K562 (cell line): ENCODE measurements at regions not wholly inside any gene's neighbourhood (a gene's known extent, or its start where the extent isn't known, plus 50 kb on each side); places are given as distances from the start of the nearest gene placed in this dataset.

Source experiments
- ATAC-seq: fragments of 200-7000 bp; cut with Tn5 transposase; 3 replicates; pipeline ENCODE4 v1.9.1; 2020; ENCODE audit warnings: moderate library complexity
- BruUV-seq: library from RNA; stranded (reverse); fragments of 400-500 nt; replicated peaks from 2 replicates; lab custom pipeline; 2021; lab: Mats Ljungman, UMichigan
- CTCF ChIA-PET: fragments of 300-600 bp; formaldehyde crosslinking; extraction: SDS; loops from one replicate; lab custom pipeline; 2021; ENCODE audit warnings: low intra/inter-chr PET ratio; lab: Yijun Ruan, JAX
- POLR2A ChIA-PET: fragments of 300-600, 350-650 bp; sonication (Branson Sonifier 250); formaldehyde crosslinking; extraction: SDS; loops from one replicate; lab custom pipeline; 2021; ENCODE audit warnings: antibody characterized with exemption, inconsistent platforms; lab: Yijun Ruan, JAX
- DNase-seq, 4 experiments: peaks; one replicate each; pipeline versions ENCODE4 v3.0.0 to v3.0.0-alpha.2; 2011 to 2018; ENCODE audit warnings: low spot score in 3 of 4, mixed read lengths in 3 of 4; ENCODE audit errors: extremely low read depth in 1 of 4
- FAIRE-seq: peaks from 2 replicates; lab custom pipeline; 2011; peaks lifted over from hg19 to GRCh38; lab: Jason Lieb, UNC
- H2AFZ ChIP-seq: 2 replicates; pipeline ENCODE4 v1.6.0; 2011; ENCODE audit warnings: low read depth, low read length, control low read depth, inconsistent platforms
- H3K27ac ChIP-seq: fragments of 200-600 bp; 3 replicates; pipeline ENCODE4 v1.8.0; 2011; ENCODE audit warnings: low read depth, mild to moderate bottlenecking, control low read depth, inconsistent platforms, low read length, moderate library complexity, mixed read lengths; ENCODE audit errors: extremely low read depth
- H3K27me3 ChIP-seq, 2 experiments: fragments of 300-600 bp in 1 of 2; 2 replicates in 1 of 2; 3 replicates in 1 of 2; pipeline versions ENCODE4 v1.6.0 to v1.8.0; 2011; ENCODE audit warnings: inconsistent platforms in 2 of 2, low read length in 2 of 2, mild to moderate bottlenecking in 1 of 2, mixed read lengths in 1 of 2, moderate library complexity in 1 of 2; ENCODE audit not compliant: control insufficient read depth in 2 of 2, insufficient read depth in 2 of 2
- H3K36me3 ChIP-seq: fragments of 300-600 bp; 3 replicates; pipeline ENCODE4 v1.8.0; 2011; ENCODE audit warnings: mild to moderate bottlenecking, low read length, inconsistent platforms; ENCODE audit not compliant: control insufficient read depth, insufficient read depth
- H3K4me1 ChIP-seq, 2 experiments: fragments of 200-600 bp in 1 of 2; replicated peaks in 1 of 2; 2 replicates in 1 of 2; 3 replicates in 1 of 2; pipeline versions ENCODE4 v1.5.1 to v1.8.0; 2011; ENCODE audit warnings: inconsistent platforms in 2 of 2, low read length in 2 of 2, mild to moderate bottlenecking in 1 of 2, mixed read lengths in 1 of 2, moderate library complexity in 1 of 2; ENCODE audit not compliant: control insufficient read depth in 2 of 2, insufficient read depth in 2 of 2
- H3K4me2 ChIP-seq: 2 replicates; pipeline ENCODE4 v1.6.1; 2011; ENCODE audit warnings: low read length, control low read depth, inconsistent platforms, mixed read lengths; ENCODE audit not compliant: insufficient read depth
- H3K4me3 ChIP-seq: fragments of 200-600 bp; sonication (generic), shearing (Covaris generic); 2 replicates; pipeline ENCODE4 v1.5.1; 2016; ENCODE audit warnings: control low read depth, inconsistent platforms
- H3K79me2 ChIP-seq: fragments of 200-600 bp; 3 replicates; pipeline ENCODE4 v1.8.0; 2011; ENCODE audit warnings: low read length, inconsistent platforms; ENCODE audit not compliant: control insufficient read depth, insufficient read depth
- H3K9ac ChIP-seq, 2 experiments: 2 replicates each; pipeline versions ENCODE4 v1.6.0 to v1.6.1; 2011; ENCODE audit warnings: low read depth in 2 of 2, low read length in 2 of 2, control low read depth in 1 of 2, inconsistent platforms in 1 of 2, mild to moderate bottlenecking in 1 of 2, mixed read lengths in 1 of 2; ENCODE audit not compliant: insufficient read depth in 1 of 2
- H3K9me1 ChIP-seq: one replicate; pipeline ENCODE4 v1.6.0; 2011; ENCODE audit warnings: inconsistent platforms, mild to moderate bottlenecking, low read length, moderate library complexity; ENCODE audit not compliant: control insufficient read depth, insufficient read depth
- H3K9me3 ChIP-seq: replicated peaks from 2 replicates; pipeline ENCODE4 v1.5.1; 2011; ENCODE audit warnings: low read depth, low read length, inconsistent platforms; ENCODE audit not compliant: control insufficient read depth, insufficient read depth
- H4K20me1 ChIP-seq: replicated peaks from 2 replicates; pipeline ENCODE4 v1.6.1; 2011; ENCODE audit warnings: low read length, inconsistent platforms, mixed read lengths; ENCODE audit not compliant: control insufficient read depth, insufficient read depth
- CREB3L1 ChIP-seq: fragments of 450-650 bp; IDR thresholded peaks from 2 replicates; pipeline ENCODE4 v1.6.1; 2014; ENCODE audit warnings: low read depth, mild to moderate bottlenecking, moderate library complexity, borderline replicate concordance
- ETV6 ChIP-seq, 3 experiments: fragments of 150-350 bp in 1 of 3; sonication (generic) in 1 of 3; formaldehyde crosslinking in 1 of 3; IDR thresholded peaks; 2 replicates each; pipeline versions ENCODE4 v1.6.1 to v1.8.0; 2014 to 2022; ENCODE audit warnings: borderline replicate concordance in 2 of 3, low read depth in 2 of 3, antibody characterized with exemption in 1 of 3, low read length in 1 of 3, mild to moderate bottlenecking in 1 of 3, missing genetic modification reagents in 1 of 3
- FOXA1 ChIP-seq: fragments of 450-650 bp; IDR thresholded peaks from 2 replicates; pipeline ENCODE4 v1.6.1; 2016; ENCODE audit warnings: mild to moderate bottlenecking, borderline replicate concordance
- GMEB1 ChIP-seq: fragments of 250-450 bp; sonication (Bioruptor Pico); IDR thresholded peaks from 2 replicates; pipeline ENCODE4 v1.4.0; 2020; ENCODE audit warnings: mild to moderate bottlenecking
- HMGXB4 ChIP-seq: sonication (generic); formaldehyde crosslinking; IDR thresholded peaks from 2 replicates; pipeline ENCODE4 v1.8.1; 2023; ENCODE audit warnings: mild to moderate bottlenecking, missing genetic modification reagents
- NFYB ChIP-seq: IDR thresholded peaks from 2 replicates; pipeline ENCODE4 v1.6.1; 2011; ENCODE audit warnings: mild to moderate bottlenecking, moderate library complexity; ENCODE audit not compliant: insufficient read length; ENCODE audit errors: extremely low read depth
- TCF7L2 ChIP-seq: fragments of 150-350 bp; IDR thresholded peaks from 2 replicates; pipeline ENCODE4 v1.6.1; 2016; ENCODE audit warnings: low read depth, mild to moderate bottlenecking, low read length, moderate library complexity
- TRIM24 ChIP-seq, 2 experiments: fragments of 450-650 bp; IDR thresholded peaks; 2 replicates each; pipeline ENCODE4 v1.6.1; 2016
- ZBTB8A ChIP-seq: fragments of 450-650 bp; IDR thresholded peaks from 2 replicates; pipeline ENCODE4 v1.6.1; 2018; ENCODE audit warnings: mild to moderate bottlenecking, moderate library complexity; ENCODE audit not compliant: partially characterized antibody
- ZNF124 ChIP-seq: sonication (generic); formaldehyde crosslinking; IDR thresholded peaks from 2 replicates; pipeline ENCODE4 v1.8.1; 2022; ENCODE audit warnings: missing genetic modification reagents
- ZNF224 ChIP-seq: sonication (generic); formaldehyde crosslinking; IDR thresholded peaks from 2 replicates; pipeline ENCODE4 v1.8.0; 2022; ENCODE audit warnings: mild to moderate bottlenecking, missing genetic modification reagents
- ZNF551 ChIP-seq: fragments of 250-450 bp; sonication (Bioruptor Pico); IDR thresholded peaks from 2 replicates; pipeline ENCODE4 v1.5.0; 2021; ENCODE audit warnings: mild to moderate bottlenecking, moderate library complexity
- ZNF778 ChIP-seq: fragments of 450-650 bp; formaldehyde crosslinking; IDR thresholded peaks from 2 replicates; pipeline ENCODE4 v1.4.0; 2020; ENCODE audit warnings: mild to moderate bottlenecking, moderate library complexity
- WGBS: fragments of 100-300 bp; shearing (Covaris generic); methylation state at CpG from one replicate; pipeline ENCODE4 v1.1.6; 2016; ENCODE audit warnings: low coverage, mixed read lengths; ENCODE audit not compliant: insufficient coverage; ENCODE audit errors: missing lambda C conversion rate; 5-methylcytosine and 5-hydroxymethylcytosine counted together
- in situ Hi-C: fragments of 300-500 bp; cut with MboI; formaldehyde crosslinking; loops from 4 replicates; pipeline ENCODE4 v1.15.0; 2018; ENCODE audit warnings: inconsistent platforms, mixed read lengths
- intact Hi-C: fragments of 100-400 bp; cut with micrococcal nuclease; formaldehyde crosslinking; loops from 2 replicates; pipeline ENCODE4 v1.14.2; 2022

- FAIRE-seq, result no peak
- H4K20me1 ChIP-seq, result no peaks in the 10 kb centered on the region
- no peaks in the 10 kb centered on the region for H3K9me1 ChIP-seq
- WGBS, result 0% methylated on average over 2 of the region's 2 CpGs
- H3K9me3 ChIP-seq, result no peaks in the 10 kb centered on the region
- TF ChIP-seq ZNF778 (CRISPR knock-in tag), result no peak
- no peak for TF ChIP-seq NFYB
- TF ChIP-seq HMGXB4, result no peak
- TF ChIP-seq ZBTB8A, result no peak
- no peak for TF ChIP-seq FOXA1
- no peak for TF ChIP-seq CREB3L1
- no peak for TF ChIP-seq ETV6 (IDR thresholded peaks at IDR 0.05; ENCODE audit: borderline replicate concordance in 1 of 2, low read depth in 2 of 2, low read length in 1 of 2)
- TF ChIP-seq ETV6 (CRISPR knock-in tag; IDR thresholded peaks at IDR 0.05; ENCODE audit: borderline replicate concordance), result no peak
- no peak for TF ChIP-seq GMEB1
- no peak for TF ChIP-seq TCF7L2
- no peak for TF ChIP-seq ZNF124 (CRISPR knock-in tag)
- no peak for TF ChIP-seq ZNF224
- no peak for TF ChIP-seq ZNF551 (CRISPR knock-in tag)
- no peak for TF ChIP-seq TRIM24 (IDR thresholded peaks at IDR 0.05)
- DNase-seq, result no peak
- ChIA-PET CTCF (no interaction called here), POLR2A (no interaction called here)
- H3K27me3 ChIP-seq, result no peaks in the 10 kb centered on the region
- intact Hi-C loops (no loop called here), in situ Hi-C loops (no loop called here)
- no peak overlapping the region for H3K4me3 ChIP-seq
- no peak for ATAC-seq
- no peak overlapping the region for H3K4me2 ChIP-seq
- no peaks in the 10 kb centered on the region for H3K79me2 ChIP-seq
- no peak overlapping the region for H3K27ac ChIP-seq
- no peaks in the 10 kb centered on the region for H3K4me1 ChIP-seq
- no peak overlapping the region for H2AFZ ChIP-seq
- BruUV-seq, result no TSS peak
- no peaks in the 10 kb centered on the region for H3K36me3 ChIP-seq
- no peak overlapping the region for H3K9ac ChIP-seq
Observed at GRCh38 chr2:34379586-34379985, 780.5 kb upstream of the FAM98A start.
